ENCODE measurements at regions not wholly inside any gene's neighbourhood (a gene's known extent, or its start where the extent isn't known, plus 50 kb on each side); places are given as distances from the start of the nearest gene placed in this dataset.
"Not testable (repeated sequence)": the region's sequence is repeated elsewhere in the genome, so short reads cannot be mapped to it uniquely, and the experiment has no call there.

GRCh38 chr6:109875973-109876372, 102.1 kb upstream of the GPR6 start:
- no peak for DNase-seq

- no peak for DNase-seq
These were observed 100.8 kb upstream of the GPR6 start for GRCh38 chr6:109877028-109878004.

GRCh38 chr6:109878005-109878690, 100.0 kb upstream of the GPR6 start:
- DNase-seq = not testable (repeated sequence)

- DNase-seq = not testable (repeated sequence)
These were observed 99.0 kb upstream of the GPR6 start for GRCh38 chr6:109879081-109879480.

GRCh38 chr6:109879521-109879920, 98.6 kb upstream of the GPR6 start:
- DNase-seq = no peak

GRCh38 chr6:109881069-109881468, 97.0 kb upstream of the GPR6 start:
- not testable (repeated sequence) for DNase-seq

- not testable (repeated sequence) for DNase-seq
These were observed 96.1 kb upstream of the GPR6 start for GRCh38 chr6:109881953-109882490.

GRCh38 chr6:109891924-109892323, 86.2 kb upstream of the GPR6 start:
- no peak for DNase-seq

- DNase-seq = peak; percentile 32
These were observed 85.4 kb upstream of the GPR6 start for GRCh38 chr6:109892451-109893435.

- DNase-seq = no peak
These were observed 84.5 kb upstream of the GPR6 start for GRCh38 chr6:109893606-109894005.

- no peak for DNase-seq
These were observed 83.9 kb upstream of the GPR6 start for GRCh38 chr6:109894181-109894580.

- peak; percentile 13 for DNase-seq
These were observed 81.8 kb upstream of the GPR6 start for GRCh38 chr6:109896341-109896740.

- no peak for DNase-seq
These were observed 81.1 kb upstream of the GPR6 start for GRCh38 chr6:109897025-109897424.

GRCh38 chr6:109897561-109898080, 80.5 kb upstream of the GPR6 start:
- no peak for DNase-seq

GRCh38 chr6:109901976-109902375, 76.1 kb upstream of the GPR6 start:
- DNase-seq = no peak

GRCh38 chr6:109902870-109903269, 75.2 kb upstream of the GPR6 start:
- no peak for DNase-seq

- no peak for DNase-seq
These were observed 67.5 kb upstream of the GPR6 start for GRCh38 chr6:109910571-109910970.

- DNase-seq = no peak
These were observed 66.0 kb upstream of the GPR6 start for GRCh38 chr6:109912118-109912517.

GRCh38 chr6:109912952-109913351, 65.2 kb upstream of the GPR6 start:
- no peak for DNase-seq

GRCh38 chr6:109915748-109916147, 62.4 kb upstream of the GPR6 start:
- not testable (repeated sequence) for DNase-seq

- no peak for DNase-seq
These were observed 61.4 kb upstream of the GPR6 start for GRCh38 chr6:109916759-109917158.

GRCh38 chr6:109918227-109918626, 59.9 kb upstream of the GPR6 start:
- no peak for DNase-seq
